ENCODE measurements at regions not wholly inside any gene's neighbourhood (a gene's known extent, or its start where the extent isn't known, plus 50 kb on each side); places are given as distances from the start of the nearest gene placed in this dataset.

DNA sequence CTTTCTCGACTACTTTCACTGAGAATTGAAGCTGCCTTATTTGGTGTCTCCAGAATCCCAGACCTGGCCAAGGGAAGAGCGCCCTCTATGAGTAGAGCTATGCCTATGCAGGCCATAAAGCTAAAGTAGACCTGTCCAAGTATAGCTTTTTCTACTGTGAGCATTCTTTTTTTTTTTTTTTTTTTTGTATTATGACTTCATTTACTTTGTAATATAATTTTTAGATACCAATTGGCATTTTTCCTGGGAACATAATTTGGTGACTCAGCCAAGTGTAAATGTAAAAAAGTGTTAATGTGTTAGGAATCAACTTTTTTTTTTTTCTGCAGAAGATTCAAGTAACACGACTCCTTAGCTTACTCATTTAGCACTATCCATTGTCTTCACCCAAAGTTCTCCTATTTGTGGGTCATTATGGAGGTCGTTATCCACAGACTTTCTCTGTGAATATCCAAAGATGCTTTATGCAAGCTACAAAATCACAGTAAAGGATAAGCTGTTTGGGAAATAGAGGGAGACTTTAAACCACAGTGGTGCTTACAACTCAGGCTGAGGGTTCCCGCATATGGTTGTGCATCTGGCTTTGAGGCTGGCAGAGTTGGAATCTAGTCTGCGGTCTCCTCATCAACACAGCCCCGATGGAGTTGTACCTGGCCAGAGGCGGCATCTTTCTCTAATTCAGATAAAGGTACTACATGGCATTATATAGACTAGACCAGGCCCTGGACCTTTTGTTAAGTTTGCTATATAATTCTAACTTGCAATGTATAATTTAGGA, 1040.2 kb upstream of the SORCS1 start:
- Histone ChIP-seq H3K9ac (ENCODE audit: insufficient read length) (no peak overlapping the region), H3K9me3 (ENCODE audit: low read depth, low read length) (no peaks in the 10 kb centered on the region), H3K36me3 (ENCODE audit: insufficient read depth, low read length) (no peaks in the 10 kb centered on the region), H3K4me3 (no peak overlapping the region), H3K27ac (no peak overlapping the region)
- peak; percentile 6 for DNase-seq (ENCODE audit: low read depth, low spot score)
- TF ChIP-seq EZH2 (IDR thresholded peaks at IDR 0.05) = no peak

DNA sequence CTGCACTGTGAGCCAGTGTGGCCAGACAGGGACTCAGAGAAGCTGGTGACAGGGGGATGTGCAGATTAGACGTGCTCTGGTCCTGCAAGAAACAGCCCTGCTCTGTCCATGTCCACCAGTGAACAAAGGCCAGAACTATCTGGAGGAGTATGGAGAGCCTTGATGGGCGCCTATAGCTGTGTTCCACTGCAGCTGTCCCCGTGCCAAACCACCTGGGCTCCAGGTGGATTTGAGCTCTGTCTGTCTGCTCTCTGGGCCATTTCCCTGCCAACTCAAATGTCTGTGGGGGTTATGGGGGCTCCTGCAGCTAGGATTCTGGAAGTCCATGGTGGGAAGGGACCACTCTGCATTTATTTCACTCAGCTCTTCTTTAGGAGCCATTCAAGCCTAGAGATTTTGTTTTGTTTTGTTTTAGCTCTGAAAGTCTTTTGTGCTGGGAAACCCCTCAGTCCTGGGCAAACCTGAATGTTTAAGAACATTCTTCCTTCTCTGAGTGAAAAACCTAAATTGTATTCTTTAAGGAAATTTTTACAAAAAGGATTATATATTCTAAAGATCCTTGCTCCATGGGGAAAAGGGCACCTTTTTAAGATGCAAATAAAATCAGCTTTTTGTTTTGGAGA, 1039.5 kb upstream of the SORCS1 start:
- DNase-seq (ENCODE audit: low read depth, low spot score) = no peak
- no peak overlapping the region for H3K27ac ChIP-seq
- no peak overlapping the region for H3K4me3 ChIP-seq
- no peaks in the 10 kb centered on the region for H3K9me3 ChIP-seq (ENCODE audit: low read depth, low read length)
- H3K9ac ChIP-seq (ENCODE audit: insufficient read length) = no peak overlapping the region
- TF ChIP-seq EZH2 (IDR thresholded peaks at IDR 0.05) (no peak), POLR2AphosphoS5 (IDR thresholded peaks at IDR 0.05; ENCODE audit: borderline replicate concordance, low read depth, low read length) (no peak), FOXP2 (optimal IDR thresholded peaks at IDR 0.05; ENCODE audit: control extremely low read depth, extremely low read length, insufficient read depth) (no peak)
- H3K36me3 ChIP-seq (ENCODE audit: insufficient read depth, low read length) = no peaks in the 10 kb centered on the region

DNA sequence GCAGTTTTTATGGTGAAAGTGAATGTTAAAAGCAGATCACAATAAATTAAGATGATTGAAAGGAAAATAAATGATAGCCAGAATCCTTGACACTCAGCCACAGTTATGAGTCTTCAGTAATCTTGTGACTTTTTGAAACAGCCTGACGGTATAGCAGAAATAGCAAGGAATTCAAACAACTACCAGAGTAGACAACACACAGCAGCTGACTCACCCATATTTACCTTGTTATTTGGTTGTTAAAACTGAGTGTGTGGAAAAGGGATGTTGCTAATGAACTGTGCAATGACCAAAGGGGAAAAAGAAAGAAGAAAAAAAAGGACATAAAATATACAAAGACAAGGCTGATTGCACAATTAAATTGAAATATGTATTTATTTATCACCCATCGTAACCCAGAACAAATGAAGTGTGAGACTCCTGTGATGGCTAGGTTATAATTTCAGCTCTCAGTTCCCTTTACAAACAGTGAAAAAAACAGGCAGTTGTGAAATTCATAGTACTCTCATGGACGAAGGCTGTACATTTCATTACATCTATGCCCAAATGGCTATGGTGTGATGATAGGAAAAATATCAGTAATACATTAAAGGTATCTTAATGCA, 1023.0 kb upstream of the SORCS1 start:
- no peak overlapping the region for H3K27ac ChIP-seq
- TF ChIP-seq POLR2AphosphoS5 (IDR thresholded peaks at IDR 0.05; ENCODE audit: borderline replicate concordance, low read depth, low read length) (no peak), EZH2 (IDR thresholded peaks at IDR 0.05) (no peak), FOXP2 (optimal IDR thresholded peaks at IDR 0.05; ENCODE audit: control extremely low read depth, extremely low read length, insufficient read depth) (no peak)
- H3K36me3 ChIP-seq (ENCODE audit: insufficient read depth, low read length) = no peaks in the 10 kb centered on the region
- no peak for DNase-seq (ENCODE audit: low read depth, low spot score)
- H3K9ac ChIP-seq (ENCODE audit: insufficient read length) = no peak overlapping the region
- no peak overlapping the region for H3K4me3 ChIP-seq
- no peaks in the 10 kb centered on the region for H3K9me3 ChIP-seq (ENCODE audit: low read depth, low read length)

DNA sequence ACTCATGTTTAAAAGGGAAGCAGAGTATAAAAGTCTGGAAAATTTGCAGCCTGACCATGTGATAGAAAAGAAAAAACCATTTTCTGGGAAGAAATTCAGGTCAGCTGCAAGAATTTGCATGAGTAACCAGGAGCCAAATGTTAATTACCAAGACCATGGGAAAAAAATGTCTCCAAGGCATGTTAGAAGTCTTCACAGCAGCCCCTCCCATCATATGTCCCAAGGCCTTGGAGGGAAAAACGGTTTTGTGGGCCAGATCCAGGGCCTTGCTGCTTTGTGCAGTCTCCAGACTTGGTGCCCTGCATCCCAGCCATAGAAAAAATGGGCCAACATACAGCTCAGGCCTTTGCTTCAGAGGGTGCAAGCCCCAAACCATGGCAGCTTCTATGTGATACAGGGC, 1019.6 kb upstream of the SORCS1 start:
- H3K36me3 ChIP-seq (ENCODE audit: insufficient read depth, low read length) = no peaks in the 10 kb centered on the region
- H3K4me3 ChIP-seq = no peak overlapping the region
- DNase-seq (ENCODE audit: low read depth, low spot score) = no peak
- TF ChIP-seq EZH2 (IDR thresholded peaks at IDR 0.05) (no peak), POLR2AphosphoS5 (IDR thresholded peaks at IDR 0.05; ENCODE audit: borderline replicate concordance, low read depth, low read length) (no peak), FOXP2 (optimal IDR thresholded peaks at IDR 0.05; ENCODE audit: control extremely low read depth, extremely low read length, insufficient read depth) (no peak)
- H3K27ac ChIP-seq = no peak overlapping the region
- H3K9ac ChIP-seq (ENCODE audit: insufficient read length) = no peak overlapping the region
- no peaks in the 10 kb centered on the region for H3K9me3 ChIP-seq (ENCODE audit: low read depth, low read length)

DNA sequence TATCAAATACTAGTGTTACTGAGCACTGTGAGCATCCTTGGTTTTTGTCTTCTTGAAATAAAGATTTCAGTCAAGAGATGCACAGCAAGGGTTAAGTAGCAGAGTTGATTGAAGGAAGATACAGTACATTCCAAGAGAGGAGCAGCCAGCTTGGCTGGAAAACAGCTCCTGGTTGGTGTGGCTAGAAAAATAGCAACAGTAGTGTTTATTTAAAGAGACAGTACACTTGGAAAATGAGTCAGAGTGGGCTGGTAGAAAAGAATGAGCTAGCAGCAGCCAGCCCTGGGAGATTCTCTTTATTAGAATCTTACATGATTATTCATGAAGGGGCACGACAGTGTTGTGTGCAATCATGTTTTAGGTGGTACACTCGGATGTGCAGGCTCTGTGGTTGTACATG, 1016.4 kb upstream of the SORCS1 start:
- Histone ChIP-seq H3K36me3 (ENCODE audit: insufficient read depth, low read length) (no peaks in the 10 kb centered on the region), H3K9ac (ENCODE audit: insufficient read length) (no peak overlapping the region), H3K9me3 (ENCODE audit: low read depth, low read length) (no peaks in the 10 kb centered on the region), H3K4me3 (no peak overlapping the region), H3K27ac (no peak overlapping the region)
- DNase-seq (ENCODE audit: low read depth, low spot score) = no peak
- TF ChIP-seq POLR2AphosphoS5 (IDR thresholded peaks at IDR 0.05; ENCODE audit: borderline replicate concordance, low read depth, low read length) (no peak), EZH2 (IDR thresholded peaks at IDR 0.05) (no peak), FOXP2 (optimal IDR thresholded peaks at IDR 0.05; ENCODE audit: control extremely low read depth, extremely low read length, insufficient read depth) (no peak)

DNA sequence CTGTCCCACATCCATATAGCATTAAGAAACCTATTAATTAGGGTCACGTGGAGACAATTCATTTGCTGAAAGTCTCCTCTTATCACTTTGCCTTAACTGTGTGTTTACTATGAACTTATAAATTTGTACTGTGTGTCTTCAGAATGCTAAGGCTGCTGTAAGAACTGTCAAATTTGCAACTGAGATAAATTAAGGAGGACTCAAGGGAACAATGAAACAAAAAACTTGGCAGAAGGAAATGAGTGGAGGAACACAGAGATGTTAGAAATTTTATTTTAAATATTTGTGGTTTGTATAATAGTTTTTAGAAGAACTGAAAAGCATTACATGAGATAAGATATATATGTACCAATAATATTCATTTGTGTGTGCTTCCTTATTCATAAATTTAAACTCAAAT, 1005.3 kb upstream of the SORCS1 start:
- Histone ChIP-seq H3K9ac (ENCODE audit: insufficient read length) (no peak overlapping the region), H3K36me3 (ENCODE audit: insufficient read depth, low read length) (no peaks in the 10 kb centered on the region), H3K4me3 (no peak overlapping the region), H3K9me3 (ENCODE audit: low read depth, low read length) (no peaks in the 10 kb centered on the region), H3K27ac (no peak overlapping the region)
- TF ChIP-seq FOXP2 (optimal IDR thresholded peaks at IDR 0.05; ENCODE audit: control extremely low read depth, extremely low read length, insufficient read depth) = no peak
- TF ChIP-seq EZH2 (IDR thresholded peaks at IDR 0.05) = no peak
- no peak for TF ChIP-seq POLR2AphosphoS5 (IDR thresholded peaks at IDR 0.05; ENCODE audit: borderline replicate concordance, low read depth, low read length)
- DNase-seq (ENCODE audit: low read depth, low spot score) = peak; percentile 6

DNA sequence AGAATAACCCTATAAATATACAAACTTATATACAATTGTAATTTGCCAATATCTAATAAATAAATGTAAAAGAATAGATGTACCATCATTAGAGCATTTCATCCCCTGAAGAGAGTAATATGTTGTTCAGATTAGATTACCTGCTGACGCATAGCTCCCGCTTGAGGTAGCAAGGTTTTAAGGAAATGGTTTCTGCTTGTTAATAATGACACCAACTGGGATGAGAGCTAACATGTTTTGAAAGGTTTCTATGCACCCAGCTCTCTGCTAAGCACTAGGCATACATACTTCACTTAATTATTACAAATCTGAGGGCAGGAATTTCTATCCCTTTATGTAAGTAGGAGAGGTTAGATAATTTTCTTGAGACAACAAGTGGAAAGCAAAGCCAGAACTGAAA, 1003.3 kb upstream of the SORCS1 start:
- TF ChIP-seq EZH2 (IDR thresholded peaks at IDR 0.05) (no peak), FOXP2 (optimal IDR thresholded peaks at IDR 0.05; ENCODE audit: control extremely low read depth, extremely low read length, insufficient read depth) (no peak), POLR2AphosphoS5 (IDR thresholded peaks at IDR 0.05; ENCODE audit: borderline replicate concordance, low read depth, low read length) (no peak)
- no peaks in the 10 kb centered on the region for H3K9me3 ChIP-seq (ENCODE audit: low read depth, low read length)
- DNase-seq (ENCODE audit: low read depth, low spot score) = no peak
- H3K36me3 ChIP-seq (ENCODE audit: insufficient read depth, low read length) = no peaks in the 10 kb centered on the region
- no peak overlapping the region for H3K9ac ChIP-seq (ENCODE audit: insufficient read length)
- H3K27ac ChIP-seq = no peak overlapping the region
- H3K4me3 ChIP-seq = no peak overlapping the region

DNA sequence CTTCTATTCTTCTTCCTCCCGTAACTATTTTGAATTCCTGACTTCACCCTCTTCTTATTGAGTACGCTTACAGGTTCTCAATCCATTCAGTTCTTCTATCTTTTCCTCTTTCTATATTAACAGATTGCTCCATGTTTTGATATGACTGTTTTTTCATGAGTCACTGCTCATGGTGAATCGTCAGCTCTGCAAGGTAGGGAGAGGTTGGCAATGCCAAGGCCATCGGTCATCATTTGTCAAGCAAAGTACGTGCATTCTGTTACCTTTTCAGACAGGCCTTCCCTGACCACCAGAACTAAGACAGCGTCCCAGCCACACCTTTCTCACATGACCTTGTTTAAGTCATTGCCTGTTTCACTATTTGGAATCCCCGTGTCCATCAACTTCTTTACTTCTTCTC, 1001.9 kb upstream of the SORCS1 start:
- no peak for DNase-seq (ENCODE audit: low read depth, low spot score)
- H3K9me3 ChIP-seq (ENCODE audit: low read depth, low read length) = no peaks in the 10 kb centered on the region
- TF ChIP-seq FOXP2 (optimal IDR thresholded peaks at IDR 0.05; ENCODE audit: control extremely low read depth, extremely low read length, insufficient read depth) = no peak
- TF ChIP-seq POLR2AphosphoS5 (IDR thresholded peaks at IDR 0.05; ENCODE audit: borderline replicate concordance, low read depth, low read length) = no peak
- no peak for TF ChIP-seq EZH2 (IDR thresholded peaks at IDR 0.05)
- no peak overlapping the region for H3K9ac ChIP-seq (ENCODE audit: insufficient read length)
- no peak overlapping the region for H3K4me3 ChIP-seq
- H3K36me3 ChIP-seq (ENCODE audit: insufficient read depth, low read length) = no peaks in the 10 kb centered on the region
- no peak overlapping the region for H3K27ac ChIP-seq

Data from SK-N-MC (cell line).